PFSK-1 (cell line): ENCODE measurements at regions not wholly inside any gene's neighbourhood (a gene's known extent, or its start where the extent isn't known, plus 50 kb on each side); places are given as distances from the start of the nearest gene placed in this dataset.

Experiments
- POLR2AphosphoS5 ChIP-seq: IDR thresholded peaks from 2 replicates; pipeline ENCODE4 v1.6.1; 2012; ENCODE audit warnings: low read depth, mild to moderate bottlenecking, control low read depth, low read length, moderate library complexity
- TF ChIP-seq, protein P1 (sequence below), 2 experiments: IDR thresholded peaks; 2 replicates each; pipeline versions ENCODE4 v1.6.1 to v1.8.0; 2011 to 2012; ENCODE audit warnings: low read depth in 2 of 2, low read length in 2 of 2, control low read depth in 1 of 2, inconsistent platforms in 1 of 2, mild to moderate bottlenecking in 1 of 2, moderate library complexity in 1 of 2; ENCODE audit not compliant: insufficient read depth in 1 of 2

GRCh38 chr7:136600475-136600874 is 268.0 kb upstream of the CHRM2 start:
- TF ChIP-seq POLR2AphosphoS5: no peak
- TF ChIP-seq, protein P1, sequence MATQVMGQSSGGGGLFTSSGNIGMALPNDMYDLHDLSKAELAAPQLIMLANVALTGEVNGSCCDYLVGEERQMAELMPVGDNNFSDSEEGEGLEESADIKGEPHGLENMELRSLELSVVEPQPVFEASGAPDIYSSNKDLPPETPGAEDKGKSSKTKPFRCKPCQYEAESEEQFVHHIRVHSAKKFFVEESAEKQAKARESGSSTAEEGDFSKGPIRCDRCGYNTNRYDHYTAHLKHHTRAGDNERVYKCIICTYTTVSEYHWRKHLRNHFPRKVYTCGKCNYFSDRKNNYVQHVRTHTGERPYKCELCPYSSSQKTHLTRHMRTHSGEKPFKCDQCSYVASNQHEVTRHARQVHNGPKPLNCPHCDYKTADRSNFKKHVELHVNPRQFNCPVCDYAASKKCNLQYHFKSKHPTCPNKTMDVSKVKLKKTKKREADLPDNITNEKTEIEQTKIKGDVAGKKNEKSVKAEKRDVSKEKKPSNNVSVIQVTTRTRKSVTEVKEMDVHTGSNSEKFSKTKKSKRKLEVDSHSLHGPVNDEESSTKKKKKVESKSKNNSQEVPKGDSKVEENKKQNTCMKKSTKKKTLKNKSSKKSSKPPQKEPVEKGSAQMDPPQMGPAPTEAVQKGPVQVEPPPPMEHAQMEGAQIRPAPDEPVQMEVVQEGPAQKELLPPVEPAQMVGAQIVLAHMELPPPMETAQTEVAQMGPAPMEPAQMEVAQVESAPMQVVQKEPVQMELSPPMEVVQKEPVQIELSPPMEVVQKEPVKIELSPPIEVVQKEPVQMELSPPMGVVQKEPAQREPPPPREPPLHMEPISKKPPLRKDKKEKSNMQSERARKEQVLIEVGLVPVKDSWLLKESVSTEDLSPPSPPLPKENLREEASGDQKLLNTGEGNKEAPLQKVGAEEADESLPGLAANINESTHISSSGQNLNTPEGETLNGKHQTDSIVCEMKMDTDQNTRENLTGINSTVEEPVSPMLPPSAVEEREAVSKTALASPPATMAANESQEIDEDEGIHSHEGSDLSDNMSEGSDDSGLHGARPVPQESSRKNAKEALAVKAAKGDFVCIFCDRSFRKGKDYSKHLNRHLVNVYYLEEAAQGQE (IDR thresholded peaks at IDR 0.05; ENCODE audit: insufficient read depth in 1 of 2, low read depth in 2 of 2, low read length in 2 of 2): no peak
